CD4-positive, alpha-beta T cell (primary cell): ENCODE measurements at regions not wholly inside any gene's neighbourhood (a gene's known extent, or its start where the extent isn't known, plus 50 kb on each side); places are given as distances from the start of the nearest gene placed in this dataset.

Experiments
- ATAC-seq: fragments of 200-7000 bp; cut with Tn5 transposase; one replicate; pipeline ENCODE4 v1.10.0; 2022; ENCODE audit warnings: mild to moderate bottlenecking; ENCODE audit not compliant: poor library complexity
- CTCF ChIA-PET: fragments of 350-600 bp; sonication (Branson Sonifier 250); formaldehyde crosslinking; loops from one replicate; lab custom pipeline; 2021; ENCODE audit warnings: antibody characterized with exemption, inconsistent platforms; lab: Charles Lee
- POLR2A ChIA-PET: fragments of 350-600 bp; sonication (Branson Sonifier 250); formaldehyde crosslinking; loops from one replicate; lab custom pipeline; 2021; ENCODE audit warnings: antibody characterized with exemption, inconsistent platforms; lab: Charles Lee
- DNase-seq, 14 experiments: peaks; one replicate each; pipeline ENCODE4 v3.0.0-alpha.2; 2013 to 2020; ENCODE audit warnings: mixed read lengths in 2 of 14
- H3K27ac ChIP-seq, 2 donors: one replicate each; pipeline versions ENCODE4 v1.5.1 to v1.7.0; 2013; ENCODE audit warnings: low read length in 2 of 2, low read depth in 1 of 2, mild to moderate bottlenecking in 1 of 2
- H3K27me3 ChIP-seq, 2 experiments: 1 replicate in 1 of 2; 2 replicates in 1 of 2; pipeline versions ENCODE4 v1.6.1 to v1.7.0; 2013; ENCODE audit warnings: low read length in 2 of 2, control low read depth in 1 of 2, mild to moderate bottlenecking in 1 of 2, moderate library complexity in 1 of 2; ENCODE audit not compliant: insufficient read depth in 2 of 2, control insufficient read depth in 1 of 2
- H3K36me3 ChIP-seq: one replicate; pipeline ENCODE4 v1.6.1; 2013; ENCODE audit warnings: low read length, control low read depth; ENCODE audit not compliant: insufficient read depth
- H3K4me1 ChIP-seq: one replicate; pipeline ENCODE4 v1.6.1; 2013; ENCODE audit warnings: low read length, control low read depth; ENCODE audit not compliant: insufficient read depth
- H3K4me3 ChIP-seq: one replicate; pipeline ENCODE4 v1.5.1; 2013; ENCODE audit warnings: mild to moderate bottlenecking, low read length, moderate library complexity
- H3K9me3 ChIP-seq, 2 experiments: 1 replicate in 1 of 2; 2 replicates in 1 of 2; pipeline versions ENCODE4 v1.6.1 to v1.7.0; 2013; ENCODE audit warnings: low read length in 2 of 2, mild to moderate bottlenecking in 2 of 2, control low read depth in 1 of 2, moderate library complexity in 1 of 2; ENCODE audit not compliant: control insufficient read depth in 1 of 2, insufficient read depth in 1 of 2
- H3K27ac Mint-ChIP-seq: one replicate; pipeline ENCODE4 v1.8.0; 2020; ENCODE audit warnings: mixed read lengths
- H3K27me3 Mint-ChIP-seq: one replicate; pipeline ENCODE4 v1.8.0; 2021; ENCODE audit warnings: mixed read lengths
- H3K36me3 Mint-ChIP-seq: one replicate; pipeline ENCODE4 v1.8.0; 2021; ENCODE audit warnings: low read depth, mixed read lengths
- H3K4me1 Mint-ChIP-seq: one replicate; pipeline ENCODE4 v1.8.0; 2021; ENCODE audit warnings: low read depth, mixed read lengths
- H3K4me3 Mint-ChIP-seq: one replicate; pipeline ENCODE4 v1.8.0; 2020; ENCODE audit warnings: mild to moderate bottlenecking, mixed read lengths
- H3K9me3 Mint-ChIP-seq: one replicate; pipeline ENCODE4 v1.8.0; 2020; ENCODE audit warnings: mixed read lengths
- intact Hi-C, 2 experiments: fragments of 100-400 bp; cut with DNase I in 1 of 2; cut with micrococcal nuclease in 1 of 2; formaldehyde crosslinking; loops; one replicate each; pipeline versions ENCODE4 v1.15.1 to v1.9.0; 2023 to 2025; cut with DNase I, micrococcal nuclease
- TF ChIP-seq, protein P1 (sequence below): fragments of 200-600 bp; IDR thresholded peaks from one replicate; pipeline ENCODE4 v1.8.0; 2022; ENCODE audit warnings: antibody characterized with exemption, mild to moderate bottlenecking

DNA sequence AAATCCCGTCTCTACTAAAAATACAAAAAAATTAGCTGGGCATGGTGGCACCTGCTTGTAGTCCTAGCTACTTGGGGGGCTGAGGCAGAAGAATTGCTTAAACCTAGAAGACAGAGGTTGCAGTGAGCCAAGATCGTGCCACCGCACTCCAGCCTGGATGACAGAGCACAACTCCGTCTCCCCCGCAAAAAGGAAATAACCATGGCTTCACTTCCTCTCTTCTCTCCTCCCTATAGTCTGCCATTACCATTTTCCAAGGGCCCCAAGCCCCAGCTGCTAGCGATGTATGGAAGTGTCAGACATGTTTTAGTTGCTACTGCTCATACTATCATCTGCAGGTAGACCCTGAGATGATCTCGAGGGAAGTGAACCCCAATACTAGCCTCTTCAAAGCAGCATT, 177.3 kb upstream of the FAM9B start:
- CTCF ChIA-PET: no interaction called here

DNA sequence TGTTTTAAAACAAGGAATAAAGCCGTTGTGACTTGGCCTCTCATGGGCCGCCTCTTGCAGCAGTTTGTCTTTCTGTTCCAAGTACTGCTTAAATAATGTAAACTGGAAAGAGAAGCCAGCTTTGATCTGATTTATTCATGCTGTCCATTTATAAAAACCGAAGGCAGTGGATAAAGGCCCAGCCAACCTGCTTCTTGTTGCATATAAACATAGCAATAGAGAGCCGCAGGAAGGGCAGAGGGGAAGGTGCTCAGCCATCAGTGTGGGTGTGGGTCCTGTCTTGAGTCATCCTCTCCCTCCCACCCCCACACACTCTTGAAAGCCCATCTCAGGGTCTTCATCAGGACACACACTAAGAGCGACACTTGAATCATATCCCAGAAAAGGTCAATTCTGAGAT, 187.9 kb upstream of the FAM9B start:
- intact Hi-C loops: no loop called here
- peaks cover 2% of the 10 kb centered on the region for H3K9me3 Mint-ChIP-seq
- H3K4me1 ChIP-seq: no peaks in the 10 kb centered on the region
- H3K4me3 Mint-ChIP-seq: no peak overlapping the region
- no peaks in the 10 kb centered on the region for H3K4me1 Mint-ChIP-seq
- H3K4me3 ChIP-seq: no peak overlapping the region
- no peak overlapping the region for H3K27ac ChIP-seq
- H3K36me3 Mint-ChIP-seq: no peaks in the 10 kb centered on the region
- H3K36me3 ChIP-seq: no peaks in the 10 kb centered on the region
- H3K27me3 ChIP-seq: no peaks in the 10 kb centered on the region
- peaks cover 0 to 5% of the 10 kb centered on the region in 2 experiments for H3K9me3 ChIP-seq
- no peaks in the 10 kb centered on the region for H3K27me3 Mint-ChIP-seq
- CTCF ChIA-PET: no interaction called here
- TF ChIP-seq, protein P1, sequence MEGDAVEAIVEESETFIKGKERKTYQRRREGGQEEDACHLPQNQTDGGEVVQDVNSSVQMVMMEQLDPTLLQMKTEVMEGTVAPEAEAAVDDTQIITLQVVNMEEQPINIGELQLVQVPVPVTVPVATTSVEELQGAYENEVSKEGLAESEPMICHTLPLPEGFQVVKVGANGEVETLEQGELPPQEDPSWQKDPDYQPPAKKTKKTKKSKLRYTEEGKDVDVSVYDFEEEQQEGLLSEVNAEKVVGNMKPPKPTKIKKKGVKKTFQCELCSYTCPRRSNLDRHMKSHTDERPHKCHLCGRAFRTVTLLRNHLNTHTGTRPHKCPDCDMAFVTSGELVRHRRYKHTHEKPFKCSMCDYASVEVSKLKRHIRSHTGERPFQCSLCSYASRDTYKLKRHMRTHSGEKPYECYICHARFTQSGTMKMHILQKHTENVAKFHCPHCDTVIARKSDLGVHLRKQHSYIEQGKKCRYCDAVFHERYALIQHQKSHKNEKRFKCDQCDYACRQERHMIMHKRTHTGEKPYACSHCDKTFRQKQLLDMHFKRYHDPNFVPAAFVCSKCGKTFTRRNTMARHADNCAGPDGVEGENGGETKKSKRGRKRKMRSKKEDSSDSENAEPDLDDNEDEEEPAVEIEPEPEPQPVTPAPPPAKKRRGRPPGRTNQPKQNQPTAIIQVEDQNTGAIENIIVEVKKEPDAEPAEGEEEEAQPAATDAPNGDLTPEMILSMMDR: no peak
- DNase-seq (no peak), ATAC-seq (no peak)
- POLR2A ChIA-PET: no interaction called here
- no peak overlapping the region for H3K27ac Mint-ChIP-seq

More for the DNA sequence above, 177.3 kb upstream of the FAM9B start:
- Mint-ChIP-seq H3K27ac (no peak overlapping the region), H3K4me3 (no peak overlapping the region), H3K36me3 (no peaks in the 10 kb centered on the region), H3K27me3 (no peaks in the 10 kb centered on the region), H3K9me3 (no peaks in the 10 kb centered on the region), H3K4me1 (no peaks in the 10 kb centered on the region)
- DNase-seq (no peak), ATAC-seq (no peak)
- TF ChIP-seq, protein P1: no peak
- Histone ChIP-seq H3K4me3 (no peak overlapping the region), H3K4me1 (no peaks in the 10 kb centered on the region), H3K36me3 (no peaks in the 10 kb centered on the region), H3K9me3 (no peaks in the 10 kb centered on the region), H3K27ac (no peak overlapping the region), H3K27me3 (no peaks in the 10 kb centered on the region)
- POLR2A ChIA-PET: no interaction called here
- intact Hi-C loops: no loop called here

DNA sequence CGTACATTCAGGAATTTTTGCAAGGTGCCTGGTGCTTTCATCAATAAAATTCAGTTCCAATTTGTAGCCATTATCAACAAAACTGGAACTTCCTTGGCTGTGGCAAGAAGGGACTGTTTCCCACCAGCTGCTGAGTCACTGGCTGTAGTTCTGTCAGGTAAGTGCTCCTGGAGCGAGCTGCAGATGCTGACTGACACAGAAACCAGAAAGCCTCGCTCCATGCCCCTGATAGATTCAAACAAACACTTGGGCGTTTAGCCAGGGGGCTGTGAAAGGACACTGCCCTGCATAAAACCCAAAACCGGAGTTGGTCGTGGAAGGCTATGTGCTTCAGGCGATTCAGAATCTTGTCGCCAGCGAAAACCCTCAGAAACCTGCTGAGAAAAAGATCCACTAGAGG, 188.4 kb upstream of the FAM9B start:
- Mint-ChIP-seq H3K36me3 (no peaks in the 10 kb centered on the region), H3K27me3 (no peaks in the 10 kb centered on the region), H3K27ac (no peak overlapping the region), H3K4me3 (no peak overlapping the region), H3K9me3 (peaks cover 2% of the 10 kb centered on the region), H3K4me1 (no peaks in the 10 kb centered on the region)
- CTCF ChIA-PET: no interaction called here
- H3K27ac ChIP-seq: no peak overlapping the region
- DNase-seq: no peak
- H3K4me3 ChIP-seq: no peak overlapping the region
- H3K9me3 ChIP-seq: peaks cover 0 to 5% of the 10 kb centered on the region in 2 experiments
- no peak for ATAC-seq
- POLR2A ChIA-PET: no interaction called here
- H3K27me3 ChIP-seq: no peaks in the 10 kb centered on the region
- no peaks in the 10 kb centered on the region for H3K4me1 ChIP-seq
- no peaks in the 10 kb centered on the region for H3K36me3 ChIP-seq
- TF ChIP-seq, protein P1: no peak
- intact Hi-C loops: no loop called here
